ENCODE measurements at regions not wholly inside any gene's neighbourhood (a gene's known extent, or its start where the extent isn't known, plus 50 kb on each side); places are given as distances from the start of the nearest gene placed in this dataset.

DNA sequence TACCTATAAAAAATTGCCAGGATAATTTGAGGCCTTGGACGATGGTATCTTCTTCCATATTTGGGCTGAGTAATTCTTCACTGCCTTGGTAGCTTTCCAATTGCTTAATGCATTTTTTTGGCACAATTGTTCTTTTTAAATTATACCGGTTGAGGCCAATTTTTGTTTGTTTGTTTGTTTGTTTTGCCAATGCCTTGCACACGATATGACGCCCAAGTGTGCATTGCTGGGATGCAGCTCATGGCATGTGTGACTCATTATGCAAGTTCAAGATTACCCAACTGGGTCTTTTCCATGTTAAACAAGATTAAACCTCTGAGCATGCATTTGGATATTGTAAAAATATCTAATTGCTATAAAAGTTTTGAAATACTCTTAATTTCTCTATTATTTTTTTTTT lies 71.1 kb upstream of the KCNIP4 start:
- TF ChIP-seq LEF1 (IDR thresholded peaks at IDR 0.05) (no peak), RAD21 (CRISPR knock-in tag; conservative IDR thresholded peaks at IDR 0.05 in 1 of 2, IDR thresholded peaks at IDR 0.05 in 1 of 2) (no peak), PTRF (tag; IDR thresholded peaks at IDR 0.05) (no peak), CCAR2 (IDR thresholded peaks at IDR 0.05; ENCODE audit: low read depth, low read length) (no peak), THRAP3 (IDR thresholded peaks at IDR 0.05; ENCODE audit: borderline replicate concordance) (no peak), RFX5 (IDR thresholded peaks at IDR 0.05; ENCODE audit: low read depth, low read length) (no peak), TGIF2 (CRISPR knock-in tag; IDR thresholded peaks at IDR 0.05) (no peak), SMC3 (conservative IDR thresholded peaks at IDR 0.05; ENCODE audit: insufficient read depth, low read depth, low read length) (no peak)
- TF ChIP-seq, protein P1, sequence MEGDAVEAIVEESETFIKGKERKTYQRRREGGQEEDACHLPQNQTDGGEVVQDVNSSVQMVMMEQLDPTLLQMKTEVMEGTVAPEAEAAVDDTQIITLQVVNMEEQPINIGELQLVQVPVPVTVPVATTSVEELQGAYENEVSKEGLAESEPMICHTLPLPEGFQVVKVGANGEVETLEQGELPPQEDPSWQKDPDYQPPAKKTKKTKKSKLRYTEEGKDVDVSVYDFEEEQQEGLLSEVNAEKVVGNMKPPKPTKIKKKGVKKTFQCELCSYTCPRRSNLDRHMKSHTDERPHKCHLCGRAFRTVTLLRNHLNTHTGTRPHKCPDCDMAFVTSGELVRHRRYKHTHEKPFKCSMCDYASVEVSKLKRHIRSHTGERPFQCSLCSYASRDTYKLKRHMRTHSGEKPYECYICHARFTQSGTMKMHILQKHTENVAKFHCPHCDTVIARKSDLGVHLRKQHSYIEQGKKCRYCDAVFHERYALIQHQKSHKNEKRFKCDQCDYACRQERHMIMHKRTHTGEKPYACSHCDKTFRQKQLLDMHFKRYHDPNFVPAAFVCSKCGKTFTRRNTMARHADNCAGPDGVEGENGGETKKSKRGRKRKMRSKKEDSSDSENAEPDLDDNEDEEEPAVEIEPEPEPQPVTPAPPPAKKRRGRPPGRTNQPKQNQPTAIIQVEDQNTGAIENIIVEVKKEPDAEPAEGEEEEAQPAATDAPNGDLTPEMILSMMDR (IDR thresholded peaks at IDR 0.05 in 2 of 3, conservative IDR thresholded peaks at IDR 0.05 in 1 of 3; ENCODE audit: insufficient read depth in 2 of 3, low read depth in 1 of 3, low read length in 3 of 3) = no peak

Measured in K562 (cell line).